K562 (cell line): ENCODE measurements at regions not wholly inside any gene's neighbourhood (a gene's known extent, or its start where the extent isn't known, plus 50 kb on each side); places are given as distances from the start of the nearest gene placed in this dataset.

ENCODE experiments used
- ATAC-seq: fragments of 200-7000 bp; cut with Tn5 transposase; 3 replicates; pipeline ENCODE4 v1.9.1; 2020; ENCODE audit warnings: moderate library complexity
- BruUV-seq: library from RNA; stranded (reverse); fragments of 400-500 nt; replicated peaks from 2 replicates; lab custom pipeline; 2021; lab: Mats Ljungman, UMichigan
- CTCF ChIA-PET: fragments of 300-600 bp; formaldehyde crosslinking; extraction: SDS; loops from one replicate; lab custom pipeline; 2021; ENCODE audit warnings: low intra/inter-chr PET ratio; lab: Yijun Ruan, JAX
- POLR2A ChIA-PET: fragments of 300-600, 350-650 bp; sonication (Branson Sonifier 250); formaldehyde crosslinking; extraction: SDS; loops from one replicate; lab custom pipeline; 2021; ENCODE audit warnings: antibody characterized with exemption, inconsistent platforms; lab: Yijun Ruan, JAX
- DNase-seq, 4 experiments: peaks; one replicate each; pipeline versions ENCODE4 v3.0.0 to v3.0.0-alpha.2; 2011 to 2018; ENCODE audit warnings: low spot score in 3 of 4, mixed read lengths in 3 of 4; ENCODE audit errors: extremely low read depth in 1 of 4
- FAIRE-seq: peaks from 2 replicates; lab custom pipeline; 2011; peaks lifted over from hg19 to GRCh38; lab: Jason Lieb, UNC
- H2AFZ ChIP-seq: 2 replicates; pipeline ENCODE4 v1.6.0; 2011; ENCODE audit warnings: low read depth, low read length, control low read depth, inconsistent platforms
- H3K27ac ChIP-seq: fragments of 200-600 bp; 3 replicates; pipeline ENCODE4 v1.8.0; 2011; ENCODE audit warnings: low read depth, mild to moderate bottlenecking, control low read depth, inconsistent platforms, low read length, moderate library complexity, mixed read lengths; ENCODE audit errors: extremely low read depth
- H3K27me3 ChIP-seq, 2 experiments: fragments of 300-600 bp in 1 of 2; 2 replicates in 1 of 2; 3 replicates in 1 of 2; pipeline versions ENCODE4 v1.6.0 to v1.8.0; 2011; ENCODE audit warnings: inconsistent platforms in 2 of 2, low read length in 2 of 2, mild to moderate bottlenecking in 1 of 2, mixed read lengths in 1 of 2, moderate library complexity in 1 of 2; ENCODE audit not compliant: control insufficient read depth in 2 of 2, insufficient read depth in 2 of 2
- H3K36me3 ChIP-seq: fragments of 300-600 bp; 3 replicates; pipeline ENCODE4 v1.8.0; 2011; ENCODE audit warnings: mild to moderate bottlenecking, low read length, inconsistent platforms; ENCODE audit not compliant: control insufficient read depth, insufficient read depth
- H3K4me1 ChIP-seq, 2 experiments: fragments of 200-600 bp in 1 of 2; replicated peaks in 1 of 2; 2 replicates in 1 of 2; 3 replicates in 1 of 2; pipeline versions ENCODE4 v1.5.1 to v1.8.0; 2011; ENCODE audit warnings: inconsistent platforms in 2 of 2, low read length in 2 of 2, mild to moderate bottlenecking in 1 of 2, mixed read lengths in 1 of 2, moderate library complexity in 1 of 2; ENCODE audit not compliant: control insufficient read depth in 2 of 2, insufficient read depth in 2 of 2
- H3K4me2 ChIP-seq: 2 replicates; pipeline ENCODE4 v1.6.1; 2011; ENCODE audit warnings: low read length, control low read depth, inconsistent platforms, mixed read lengths; ENCODE audit not compliant: insufficient read depth
- H3K4me3 ChIP-seq: fragments of 200-600 bp; sonication (generic), shearing (Covaris generic); 2 replicates; pipeline ENCODE4 v1.5.1; 2016; ENCODE audit warnings: control low read depth, inconsistent platforms
- H3K79me2 ChIP-seq: fragments of 200-600 bp; 3 replicates; pipeline ENCODE4 v1.8.0; 2011; ENCODE audit warnings: low read length, inconsistent platforms; ENCODE audit not compliant: control insufficient read depth, insufficient read depth
- H3K9ac ChIP-seq, 2 experiments: 2 replicates each; pipeline versions ENCODE4 v1.6.0 to v1.6.1; 2011; ENCODE audit warnings: low read depth in 2 of 2, low read length in 2 of 2, control low read depth in 1 of 2, inconsistent platforms in 1 of 2, mild to moderate bottlenecking in 1 of 2, mixed read lengths in 1 of 2; ENCODE audit not compliant: insufficient read depth in 1 of 2
- H3K9me1 ChIP-seq: one replicate; pipeline ENCODE4 v1.6.0; 2011; ENCODE audit warnings: inconsistent platforms, mild to moderate bottlenecking, low read length, moderate library complexity; ENCODE audit not compliant: control insufficient read depth, insufficient read depth
- H3K9me3 ChIP-seq: replicated peaks from 2 replicates; pipeline ENCODE4 v1.5.1; 2011; ENCODE audit warnings: low read depth, low read length, inconsistent platforms; ENCODE audit not compliant: control insufficient read depth, insufficient read depth
- H4K20me1 ChIP-seq: replicated peaks from 2 replicates; pipeline ENCODE4 v1.6.1; 2011; ENCODE audit warnings: low read length, inconsistent platforms, mixed read lengths; ENCODE audit not compliant: control insufficient read depth, insufficient read depth
- ADNP ChIP-seq: fragments of 200-800 bp; sonication (Bioruptor generic); IDR thresholded peaks from 2 replicates; pipeline ENCODE4 v1.6.1; 2016; ENCODE audit warnings: missing genetic modification characterization, missing compliant biosample characterization
- BRCA1 ChIP-seq, 2 experiments: fragments of 450-650 bp in 1 of 2; sonication (generic) in 1 of 2; formaldehyde crosslinking in 1 of 2; IDR thresholded peaks; 2 replicates each; pipeline versions ENCODE4 v1.5.0 to v1.6.1; 2017 to 2020; ENCODE audit warnings: mild to moderate bottlenecking in 1 of 2, missing genetic modification reagents in 1 of 2
- CBFA2T2 ChIP-seq: fragments of 450-650 bp; conservative IDR thresholded peaks from 2 replicates; pipeline ENCODE4 v1.6.1; 2017; ENCODE audit warnings: mild to moderate bottlenecking
- E2F3 ChIP-seq: fragments of 250-450 bp; sonication (Bioruptor Pico); IDR thresholded peaks from 2 replicates; pipeline ENCODE4 v1.4.0; 2020; ENCODE audit warnings: mild to moderate bottlenecking
- ELF2 ChIP-seq: fragments of 250-450 bp; sonication (Bioruptor Pico); IDR thresholded peaks from 2 replicates; pipeline ENCODE4 v1.5.0; 2021; ENCODE audit warnings: mild to moderate bottlenecking
- ETV6 ChIP-seq, 3 experiments: fragments of 150-350 bp in 1 of 3; sonication (generic) in 1 of 3; formaldehyde crosslinking in 1 of 3; IDR thresholded peaks; 2 replicates each; pipeline versions ENCODE4 v1.6.1 to v1.8.0; 2014 to 2022; ENCODE audit warnings: borderline replicate concordance in 2 of 3, low read depth in 2 of 3, antibody characterized with exemption in 1 of 3, low read length in 1 of 3, mild to moderate bottlenecking in 1 of 3, missing genetic modification reagents in 1 of 3
- HMG20B ChIP-seq: fragments of 250-450 bp; sonication (Bioruptor Pico); IDR thresholded peaks from 2 replicates; pipeline ENCODE4 v1.5.0; 2021; ENCODE audit warnings: mild to moderate bottlenecking
- PHTF2 ChIP-seq: fragments of 250-450 bp; sonication (Bioruptor Pico); IDR thresholded peaks from 2 replicates; pipeline ENCODE4 v1.5.0; 2021; ENCODE audit warnings: mild to moderate bottlenecking
- PML ChIP-seq: IDR thresholded peaks from 2 replicates; pipeline ENCODE4 v1.6.1; 2012; ENCODE audit warnings: low read length, inconsistent platforms
- POLR2H ChIP-seq: IDR thresholded peaks from 2 replicates; pipeline ENCODE4 v1.6.1; 2016; ENCODE audit warnings: missing genetic modification characterization, low read depth, mild to moderate bottlenecking, control low read depth, missing compliant biosample characterization, moderate library complexity
- RUNX1 ChIP-seq: sonication (generic); IDR thresholded peaks from 2 replicates; pipeline ENCODE4 v1.6.1; 2016; ENCODE audit warnings: antibody characterized with exemption, low read depth
- SMAD2 ChIP-seq: fragments of 150-350 bp; IDR thresholded peaks from 2 replicates; pipeline ENCODE4 v1.6.1; 2014; ENCODE audit warnings: low read depth, mild to moderate bottlenecking, low read length
- SP2 ChIP-seq: IDR thresholded peaks from 2 replicates; pipeline ENCODE4 v1.6.1; 2011; ENCODE audit warnings: mild to moderate bottlenecking, low read depth, low read length, moderate library complexity; ENCODE audit not compliant: poor library complexity, severe bottlenecking; ENCODE audit errors: extremely low read depth
- SRF ChIP-seq, 2 experiments: fragments of 250-450, 450-650 bp in 1 of 2; sonication (Bioruptor Pico) in 1 of 2; sonication (generic) in 1 of 2; formaldehyde crosslinking; IDR thresholded peaks; 2 replicates each; pipeline versions ENCODE4 v1.5.0 to v1.5.1; 2020 to 2022; ENCODE audit warnings: mild to moderate bottlenecking in 1 of 2, missing genetic modification reagents in 1 of 2
- TBP ChIP-seq: optimal IDR thresholded peaks from 2 replicates; pipeline ENCODE3; 2011; ENCODE audit warnings: low read depth, low read length, improper control_type of control experiment
- ZBTB34 ChIP-seq: fragments of 250-450 bp; sonication (Bioruptor Pico); IDR thresholded peaks from 2 replicates; pipeline ENCODE4 v1.8.0; 2021; ENCODE audit warnings: mild to moderate bottlenecking, moderate library complexity
- ZNF217 ChIP-seq: sonication (generic); formaldehyde crosslinking; IDR thresholded peaks from 2 replicates; pipeline ENCODE4 v1.8.0; 2022; ENCODE audit warnings: mild to moderate bottlenecking, missing genetic modification reagents
- ZNF57 ChIP-seq: fragments of 450-650 bp; formaldehyde crosslinking; IDR thresholded peaks from 2 replicates; pipeline ENCODE4 v1.4.0; 2020; ENCODE audit warnings: mild to moderate bottlenecking, moderate library complexity
- ZNF76 ChIP-seq: fragments of 250-450 bp; sonication (Bioruptor Pico); IDR thresholded peaks from 2 replicates; pipeline ENCODE4 v1.4.0; 2020; ENCODE audit warnings: mild to moderate bottlenecking, moderate library complexity, borderline replicate concordance
- WGBS: fragments of 100-300 bp; shearing (Covaris generic); methylation state at CpG from one replicate; pipeline ENCODE4 v1.1.6; 2016; ENCODE audit warnings: low coverage, mixed read lengths; ENCODE audit not compliant: insufficient coverage; ENCODE audit errors: missing lambda C conversion rate; 5-methylcytosine and 5-hydroxymethylcytosine counted together
- in situ Hi-C: fragments of 300-500 bp; cut with MboI; formaldehyde crosslinking; loops from 4 replicates; pipeline ENCODE4 v1.15.0; 2018; ENCODE audit warnings: inconsistent platforms, mixed read lengths
- intact Hi-C: fragments of 100-400 bp; cut with micrococcal nuclease; formaldehyde crosslinking; loops from 2 replicates; pipeline ENCODE4 v1.14.2; 2022
- TF ChIP-seq, protein P1 (sequence below): sonication (generic); IDR thresholded peaks from 2 replicates; pipeline ENCODE4 v1.6.1; 2016

DNA sequence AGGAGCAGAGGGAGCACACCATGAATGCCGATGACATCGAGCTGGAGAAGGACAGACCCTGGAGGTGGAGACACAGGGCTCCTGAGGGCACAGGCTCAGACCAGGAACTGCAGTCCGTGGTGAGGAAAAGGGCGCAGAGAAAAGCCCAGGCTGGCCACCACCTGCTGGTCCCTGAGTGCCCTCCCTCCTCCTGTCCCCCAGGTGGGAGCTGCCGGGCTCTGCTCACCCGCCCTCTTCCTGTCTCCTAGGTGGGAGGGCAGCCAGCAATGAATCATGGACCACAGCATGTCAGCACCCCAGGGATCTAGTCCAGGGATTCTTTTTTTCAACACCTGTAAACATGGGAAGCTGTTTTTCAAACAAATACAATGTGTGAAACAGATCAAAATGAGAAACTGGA is 94.6 kb upstream of the ARHGEF7 start:
- H3K27ac ChIP-seq = no peak overlapping the region
- intact Hi-C loops (no loop called here), in situ Hi-C loops (no loop called here)
- ATAC-seq = no peak
- H3K4me2 ChIP-seq = no peak overlapping the region
- no TSS peak for BruUV-seq
- CTCF ChIA-PET = no interaction called here
- POLR2A ChIA-PET = no interaction called here
- no peak overlapping the region for H2AFZ ChIP-seq
- H3K9ac ChIP-seq = no peak overlapping the region
- no peak overlapping the region for H3K4me3 ChIP-seq
- no peaks in the 10 kb centered on the region for H3K79me2 ChIP-seq
- no peak for DNase-seq
- FAIRE-seq = no peak
- TF ChIP-seq SMAD2 (no peak), HMG20B (CRISPR knock-in tag) (no peak), SRF (CRISPR knock-in tag; IDR thresholded peaks at IDR 0.05) (no peak), ZBTB34 (CRISPR knock-in tag) (no peak), ZNF217 (no peak), SP2 (no peak), ZNF76 (CRISPR knock-in tag) (no peak), ELF2 (CRISPR knock-in tag) (no peak), PML (no peak), ZNF57 (no peak), TBP (no peak), BRCA1 (IDR thresholded peaks at IDR 0.05) (no peak), BRCA1 (CRISPR knock-in tag; IDR thresholded peaks at IDR 0.05) (no peak), CBFA2T2 (no peak), E2F3 (CRISPR knock-in tag) (no peak), RUNX1 (no peak), PHTF2 (no peak), POLR2H (tag) (no peak), ETV6 (IDR thresholded peaks at IDR 0.05; ENCODE audit: borderline replicate concordance in 1 of 2, low read depth in 2 of 2, low read length in 1 of 2) (no peak), ETV6 (CRISPR knock-in tag; IDR thresholded peaks at IDR 0.05; ENCODE audit: borderline replicate concordance) (no peak), ADNP (tag) (no peak)
- TF ChIP-seq, protein P1, sequence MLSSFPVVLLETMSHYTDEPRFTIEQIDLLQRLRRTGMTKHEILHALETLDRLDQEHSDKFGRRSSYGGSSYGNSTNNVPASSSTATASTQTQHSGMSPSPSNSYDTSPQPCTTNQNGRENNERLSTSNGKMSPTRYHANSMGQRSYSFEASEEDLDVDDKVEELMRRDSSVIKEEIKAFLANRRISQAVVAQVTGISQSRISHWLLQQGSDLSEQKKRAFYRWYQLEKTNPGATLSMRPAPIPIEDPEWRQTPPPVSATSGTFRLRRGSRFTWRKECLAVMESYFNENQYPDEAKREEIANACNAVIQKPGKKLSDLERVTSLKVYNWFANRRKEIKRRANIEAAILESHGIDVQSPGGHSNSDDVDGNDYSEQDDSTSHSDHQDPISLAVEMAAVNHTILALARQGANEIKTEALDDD = no peak
- H3K9me3 ChIP-seq = 0 out of 2 replicates have a peak, but pooled peaks cover 4% of the 10 kb centered on the region
- H3K36me3 ChIP-seq = no peaks in the 10 kb centered on the region
- H4K20me1 ChIP-seq = no peaks in the 10 kb centered on the region
- no peaks in the 10 kb centered on the region for H3K9me1 ChIP-seq
- WGBS = 35% methylated on average over 2 of the region's 6 CpGs
- no peaks in the 10 kb centered on the region for H3K27me3 ChIP-seq
- peaks cover 2 to 4% of the 10 kb centered on the region in 2 experiments; a peak in 3 of 5 replicates for H3K4me1 ChIP-seq
